ENCODE measurements at regions not wholly inside any gene's neighbourhood (a gene's known extent, or its start where the extent isn't known, plus 50 kb on each side); places are given as distances from the start of the nearest gene placed in this dataset.

DNA sequence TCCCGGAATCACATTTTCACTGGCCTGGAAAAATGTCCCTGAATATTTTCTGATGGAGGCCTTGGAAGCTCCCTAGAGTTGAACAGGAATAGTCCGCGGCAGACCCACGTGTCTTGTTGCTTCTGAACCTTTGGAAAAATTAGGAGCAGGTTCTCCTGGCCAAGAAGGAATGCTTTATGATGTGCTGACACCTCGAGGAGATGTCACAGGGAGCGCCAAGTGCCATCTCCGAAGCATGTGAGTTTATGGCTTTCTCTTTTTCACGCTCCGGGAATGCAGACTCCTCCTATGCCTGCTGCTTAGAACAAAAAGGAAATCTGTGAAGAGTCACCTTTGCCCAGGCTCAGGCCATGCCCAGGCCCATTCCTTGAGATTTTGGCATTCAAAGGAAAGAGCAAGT, 84.6 kb downstream of the BOD1 start:
- DNase-seq (ENCODE audit: low read depth in 4 of 6, low spot score in 6 of 6), result no peak
- no peak overlapping the region for H3K4me3 ChIP-seq (ENCODE audit: low read depth, low read length)
- H3K27ac ChIP-seq (ENCODE audit: low read depth, low read length), result no peak overlapping the region
- no peaks in the 10 kb centered on the region for H3K27me3 ChIP-seq (ENCODE audit: control insufficient read depth, insufficient read depth, low read length)
- no peaks in the 10 kb centered on the region for H3K9me3 ChIP-seq (ENCODE audit: control insufficient read depth, insufficient read depth, low read length)
- WGBS (ENCODE audit: insufficient coverage), result 84% methylated on average over 9 of the region's 9 CpGs
- H3K36me3 ChIP-seq (ENCODE audit: control insufficient read depth, insufficient read depth, low read length), result no peaks in the 10 kb centered on the region
- no peaks in the 10 kb centered on the region for H3K4me1 ChIP-seq (ENCODE audit: control insufficient read depth, insufficient read depth, low read length)

DNA sequence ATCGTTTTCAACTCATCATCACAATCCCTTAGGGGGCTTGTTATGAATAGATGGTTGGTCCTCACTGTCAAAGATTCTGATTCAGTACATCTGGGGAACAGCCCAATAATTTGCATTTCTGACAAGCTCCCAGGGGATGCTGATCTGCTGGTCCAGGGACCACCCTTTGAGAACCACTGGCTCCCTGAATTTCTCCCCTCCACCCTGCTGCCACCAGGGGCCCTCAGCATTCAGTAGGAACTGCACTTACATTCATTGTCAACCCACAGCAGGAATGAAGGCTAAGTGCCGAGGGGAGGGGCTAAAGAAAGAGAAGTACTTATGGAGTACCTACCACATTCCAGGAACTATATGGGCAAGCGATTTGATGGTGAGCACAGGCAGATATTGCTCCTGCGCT, 85.9 kb downstream of the BOD1 start:
- Histone ChIP-seq H3K9me3 (ENCODE audit: control insufficient read depth, insufficient read depth, low read length) (no peaks in the 10 kb centered on the region), H3K27me3 (ENCODE audit: control insufficient read depth, insufficient read depth, low read length) (no peaks in the 10 kb centered on the region), H3K36me3 (ENCODE audit: control insufficient read depth, insufficient read depth, low read length) (no peaks in the 10 kb centered on the region), H3K4me3 (ENCODE audit: low read depth, low read length) (no peak overlapping the region), H3K4me1 (ENCODE audit: control insufficient read depth, insufficient read depth, low read length) (no peaks in the 10 kb centered on the region), H3K27ac (ENCODE audit: low read depth, low read length) (no peak overlapping the region)
- no peak for DNase-seq (ENCODE audit: low read depth in 4 of 6, low spot score in 6 of 6)
- WGBS (ENCODE audit: insufficient coverage), result no CpG with 5 or more reads among the region's 4 CpGs

DNA sequence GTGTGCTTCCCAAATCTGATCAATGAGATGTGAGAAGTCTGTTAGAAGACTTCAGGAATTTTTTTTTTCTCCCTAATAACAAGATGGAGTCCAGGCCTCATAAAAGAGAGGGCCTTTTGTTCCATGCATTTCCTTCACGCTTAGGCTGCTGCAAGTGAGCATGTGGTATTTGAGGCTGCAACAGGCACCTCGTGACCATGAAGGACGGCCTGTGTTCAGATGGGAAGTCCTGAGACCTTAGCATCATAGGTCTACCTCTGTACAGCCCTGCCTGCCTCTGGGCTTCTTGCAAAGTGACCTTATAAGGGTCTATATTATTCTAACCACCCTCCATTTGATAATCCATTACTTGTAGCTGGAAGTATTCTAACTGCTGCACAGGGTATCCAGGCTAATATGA, 86.6 kb downstream of the BOD1 start:
- Histone ChIP-seq H3K36me3 (ENCODE audit: control insufficient read depth, insufficient read depth, low read length) (no peaks in the 10 kb centered on the region), H3K27me3 (ENCODE audit: control insufficient read depth, insufficient read depth, low read length) (no peaks in the 10 kb centered on the region), H3K4me1 (ENCODE audit: control insufficient read depth, insufficient read depth, low read length) (no peaks in the 10 kb centered on the region), H3K4me3 (ENCODE audit: low read depth, low read length) (no peak overlapping the region), H3K9me3 (ENCODE audit: control insufficient read depth, insufficient read depth, low read length) (no peaks in the 10 kb centered on the region), H3K27ac (ENCODE audit: low read depth, low read length) (no peak overlapping the region)
- no peak for DNase-seq (ENCODE audit: low read depth in 4 of 6, low spot score in 6 of 6)
- WGBS (ENCODE audit: insufficient coverage), result 70% methylated on average over 3 of the region's 3 CpGs

DNA sequence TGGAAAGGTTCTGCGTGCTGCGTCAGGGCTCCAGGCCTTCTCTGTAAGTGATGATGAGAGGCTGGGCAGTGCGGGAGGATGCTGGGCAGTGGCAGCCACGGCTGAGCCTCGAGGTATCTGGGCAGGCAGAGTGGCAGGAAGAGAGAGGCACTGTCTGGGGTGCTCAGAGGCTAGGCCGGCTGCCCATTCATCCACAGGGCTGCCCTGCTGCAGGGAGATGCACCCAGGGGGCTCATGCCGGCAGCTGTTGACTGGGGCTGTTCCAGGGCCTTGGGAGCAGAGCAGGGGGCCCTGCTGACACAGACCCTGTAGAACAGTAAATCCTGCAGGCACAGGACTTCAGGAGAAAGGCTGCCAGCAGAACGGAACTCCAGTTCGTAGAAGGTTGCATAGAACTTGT, 88.8 kb downstream of the BOD1 start:
- no peak overlapping the region for H3K27ac ChIP-seq (ENCODE audit: low read depth, low read length)
- 85% methylated on average over 7 of the region's 9 CpGs for WGBS (ENCODE audit: insufficient coverage)

DNA sequence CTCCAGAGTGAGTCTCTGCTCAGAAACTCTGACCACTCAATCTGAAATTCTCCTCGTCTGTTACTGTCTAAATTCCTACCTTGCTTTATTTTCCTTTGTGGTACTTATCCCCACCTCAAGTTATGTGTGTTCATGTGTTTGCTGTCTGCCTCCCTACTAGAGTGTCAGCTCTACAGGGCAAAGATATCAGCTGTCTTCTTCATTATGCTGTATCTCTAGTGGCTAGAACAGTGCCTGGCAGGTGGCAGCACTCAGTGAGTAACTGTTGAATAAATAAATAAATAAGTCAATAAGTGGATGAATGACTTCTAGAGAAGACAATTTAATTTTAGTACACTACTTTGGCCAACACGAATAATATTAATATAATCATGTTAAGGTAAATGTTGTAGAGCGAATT, 92.3 kb downstream of the BOD1 start:
- H3K4me3 ChIP-seq (ENCODE audit: low read depth, low read length), result no peak overlapping the region
- WGBS (ENCODE audit: insufficient coverage), result no CpG with 5 or more reads among the region's 3 CpGs
- H3K27ac ChIP-seq (ENCODE audit: low read depth, low read length), result no peak overlapping the region
- no peak for DNase-seq (ENCODE audit: low read depth in 4 of 6, low spot score in 6 of 6)
- no peaks in the 10 kb centered on the region for H3K36me3 ChIP-seq (ENCODE audit: control insufficient read depth, insufficient read depth, low read length)
- no peaks in the 10 kb centered on the region for H3K4me1 ChIP-seq (ENCODE audit: control insufficient read depth, insufficient read depth, low read length)
- no peaks in the 10 kb centered on the region for H3K9me3 ChIP-seq (ENCODE audit: control insufficient read depth, insufficient read depth, low read length)
- H3K27me3 ChIP-seq (ENCODE audit: control insufficient read depth, insufficient read depth, low read length), result no peaks in the 10 kb centered on the region

More for the DNA sequence above, 88.8 kb downstream of the BOD1 start:
- H3K4me1 ChIP-seq (ENCODE audit: control insufficient read depth, insufficient read depth, low read length), result no peaks in the 10 kb centered on the region
- no peaks in the 10 kb centered on the region for H3K36me3 ChIP-seq (ENCODE audit: control insufficient read depth, insufficient read depth, low read length)
- no peak for DNase-seq (ENCODE audit: low read depth in 4 of 6, low spot score in 6 of 6)
- H3K9me3 ChIP-seq (ENCODE audit: control insufficient read depth, insufficient read depth, low read length), result no peaks in the 10 kb centered on the region
- no peak overlapping the region for H3K4me3 ChIP-seq (ENCODE audit: low read depth, low read length)
- H3K27me3 ChIP-seq (ENCODE audit: control insufficient read depth, insufficient read depth, low read length), result no peaks in the 10 kb centered on the region

DNA sequence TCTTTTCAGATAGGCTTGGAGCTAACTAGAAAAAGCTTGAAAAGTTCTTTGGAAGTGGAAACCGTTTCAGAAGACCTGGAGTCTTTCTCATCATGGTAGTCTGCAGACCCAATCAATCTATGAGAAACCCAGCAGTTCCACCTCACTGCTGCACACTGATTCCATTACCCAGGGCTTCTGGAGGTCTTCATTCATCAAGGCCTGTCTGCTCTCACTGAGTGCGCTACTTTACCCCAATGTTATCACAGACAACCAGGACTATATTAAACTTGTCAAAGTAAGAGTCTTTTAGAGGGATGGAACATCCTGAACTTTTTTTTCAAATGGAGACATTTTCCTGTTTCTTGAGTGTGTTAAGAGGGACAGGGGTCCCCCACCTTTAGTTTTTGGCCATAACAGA, 93.1 kb downstream of the BOD1 start:
- no peaks in the 10 kb centered on the region for H3K4me1 ChIP-seq (ENCODE audit: control insufficient read depth, insufficient read depth, low read length)
- WGBS (ENCODE audit: insufficient coverage), result 83% methylated on average over 1 of the region's 2 CpGs
- DNase-seq (ENCODE audit: low read depth in 4 of 6, low spot score in 6 of 6), result no peak

DNA sequence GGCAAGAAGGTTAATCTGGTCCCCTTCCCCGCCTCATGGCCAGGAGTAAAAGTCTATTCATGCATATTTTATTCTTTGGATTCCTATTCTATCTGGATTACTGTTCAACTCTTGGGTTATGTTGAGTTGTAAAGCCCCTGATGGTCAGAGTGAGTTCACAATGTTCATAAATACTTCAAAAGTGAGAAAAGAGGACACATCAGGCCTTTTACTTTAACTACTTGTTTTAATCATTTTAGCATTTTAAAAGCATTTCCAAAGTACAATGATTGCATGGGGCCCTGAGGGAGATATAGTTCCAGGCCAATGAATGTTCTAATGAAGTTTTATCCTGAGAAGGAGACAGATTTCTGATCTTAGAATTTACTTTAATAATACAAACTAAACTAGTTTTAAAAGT, 93.9 kb downstream of the BOD1 start:
- H3K9me3 ChIP-seq (ENCODE audit: control insufficient read depth, insufficient read depth, low read length), result no peaks in the 10 kb centered on the region
- no peak overlapping the region for H3K4me3 ChIP-seq (ENCODE audit: low read depth, low read length)
- no CpG with 5 or more reads among the region's 1 CpG for WGBS (ENCODE audit: insufficient coverage)

More for the DNA sequence above, 93.1 kb downstream of the BOD1 start:
- no peaks in the 10 kb centered on the region for H3K27me3 ChIP-seq (ENCODE audit: control insufficient read depth, insufficient read depth, low read length)
- H3K4me3 ChIP-seq (ENCODE audit: low read depth, low read length), result no peak overlapping the region
- no peaks in the 10 kb centered on the region for H3K9me3 ChIP-seq (ENCODE audit: control insufficient read depth, insufficient read depth, low read length)
- no peak overlapping the region for H3K27ac ChIP-seq (ENCODE audit: low read depth, low read length)
- no peaks in the 10 kb centered on the region for H3K36me3 ChIP-seq (ENCODE audit: control insufficient read depth, insufficient read depth, low read length)

GRCh38 chr5:173518856-173519255, 97.6 kb downstream of the BOD1 start:
- DNase-seq (ENCODE audit: low read depth in 4 of 6, low spot score in 6 of 6), result no peak
- no peaks in the 10 kb centered on the region for H3K9me3 ChIP-seq (ENCODE audit: control insufficient read depth, insufficient read depth, low read length)
- H3K4me1 ChIP-seq (ENCODE audit: control insufficient read depth, insufficient read depth, low read length), result no peaks in the 10 kb centered on the region
- no peaks in the 10 kb centered on the region for H3K27me3 ChIP-seq (ENCODE audit: control insufficient read depth, insufficient read depth, low read length)
- no peak overlapping the region for H3K27ac ChIP-seq (ENCODE audit: low read depth, low read length)
- H3K4me3 ChIP-seq (ENCODE audit: low read depth, low read length), result no peak overlapping the region
- H3K36me3 ChIP-seq (ENCODE audit: control insufficient read depth, insufficient read depth, low read length), result no peaks in the 10 kb centered on the region
- 91% methylated on average over 6 of the region's 6 CpGs for WGBS (ENCODE audit: insufficient coverage)

More for the DNA sequence above, 93.9 kb downstream of the BOD1 start:
- DNase-seq (ENCODE audit: low read depth in 4 of 6, low spot score in 6 of 6), result no peak
- Histone ChIP-seq H3K27me3 (ENCODE audit: control insufficient read depth, insufficient read depth, low read length) (no peaks in the 10 kb centered on the region), H3K4me1 (ENCODE audit: control insufficient read depth, insufficient read depth, low read length) (no peaks in the 10 kb centered on the region), H3K36me3 (ENCODE audit: control insufficient read depth, insufficient read depth, low read length) (no peaks in the 10 kb centered on the region), H3K27ac (ENCODE audit: low read depth, low read length) (no peak overlapping the region)

DNA sequence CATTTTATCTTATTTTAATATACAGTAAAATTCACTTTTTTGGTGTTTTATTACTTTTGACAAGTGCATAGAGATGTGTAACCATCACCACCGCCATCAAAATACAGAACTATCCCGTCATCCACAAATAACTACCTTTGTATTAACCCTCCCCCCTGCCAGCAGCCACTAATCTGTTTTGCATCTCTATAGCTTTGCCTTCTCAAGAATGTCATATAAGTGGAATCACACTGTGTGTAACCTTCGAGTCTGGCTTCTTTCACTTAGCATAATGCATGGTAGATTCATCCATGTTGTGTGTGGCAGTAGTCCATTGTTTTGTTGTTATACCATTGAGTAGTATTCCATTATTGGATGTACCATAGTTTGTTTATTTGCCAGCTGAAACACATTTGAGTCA, 98.8 kb downstream of the BOD1 start:
- WGBS (ENCODE audit: insufficient coverage), result no CpG with 5 or more reads among the region's 3 CpGs
- no peak for DNase-seq (ENCODE audit: low read depth in 4 of 6, low spot score in 6 of 6)

GRCh38 chr5:173515526-173515925, 100.9 kb downstream of the BOD1 start:
- 63% methylated on average over 1 of the region's 1 CpG for WGBS (ENCODE audit: insufficient coverage)
- Histone ChIP-seq H3K4me3 (ENCODE audit: low read depth, low read length) (no peak overlapping the region), H3K27ac (ENCODE audit: low read depth, low read length) (no peak overlapping the region), H3K27me3 (ENCODE audit: control insufficient read depth, insufficient read depth, low read length) (no peaks in the 10 kb centered on the region), H3K4me1 (ENCODE audit: control insufficient read depth, insufficient read depth, low read length) (no peaks in the 10 kb centered on the region), H3K9me3 (ENCODE audit: control insufficient read depth, insufficient read depth, low read length) (no peaks in the 10 kb centered on the region), H3K36me3 (ENCODE audit: control insufficient read depth, insufficient read depth, low read length) (no peaks in the 10 kb centered on the region)
- DNase-seq (ENCODE audit: low read depth in 4 of 6, low spot score in 6 of 6), result no peak

More for the DNA sequence above, 98.8 kb downstream of the BOD1 start:
- Histone ChIP-seq H3K27me3 (ENCODE audit: control insufficient read depth, insufficient read depth, low read length) (no peaks in the 10 kb centered on the region), H3K4me3 (ENCODE audit: low read depth, low read length) (no peak overlapping the region), H3K27ac (ENCODE audit: low read depth, low read length) (no peak overlapping the region), H3K9me3 (ENCODE audit: control insufficient read depth, insufficient read depth, low read length) (no peaks in the 10 kb centered on the region), H3K36me3 (ENCODE audit: control insufficient read depth, insufficient read depth, low read length) (no peaks in the 10 kb centered on the region), H3K4me1 (ENCODE audit: control insufficient read depth, insufficient read depth, low read length) (no peaks in the 10 kb centered on the region)
